ENCODE measurements at regions not wholly inside any gene's neighbourhood (a gene's known extent, or its start where the extent isn't known, plus 50 kb on each side); places are given as distances from the start of the nearest gene placed in this dataset.

- Histone ChIP-seq H2AFZ (replicated peaks; ENCODE audit: low read length, poor library complexity) (peak overlapping the region; percentile 61), H2AK9ac (replicated peaks; ENCODE audit: low read depth, low read length, poor library complexity) (no peak overlapping the region), H3K18ac (ENCODE audit: low read depth, low read length) (peak overlapping the region; percentile 33; the same call in 1 of the 2 replicates), H3K79me1 (ENCODE audit: low read depth in 1 of 2, low read length in 2 of 2) (no peaks in the 10 kb centered on the region), H3K4me1 (ENCODE audit: control insufficient read depth, insufficient read depth, low read length) (peaks cover 7% of the 10 kb centered on the region), H4K8ac (ENCODE audit: low read depth in 2 of 2, low read length in 2 of 2) (peak overlapping the region in 1 of 2 experiments; percentile 44; a peak in 2 of 4 replicates), H4K5ac (ENCODE audit: low read depth, low read length) (peak overlapping the region; percentile 14; the same call in 1 of the 2 replicates), H3K4me3 (ENCODE audit: insufficient read depth, low read depth, low read length) (no peak overlapping the region), H3K23ac (ENCODE audit: low read depth, low read length) (no peak overlapping the region; the same call in 1 of the 2 replicates), H3K36me3 (ENCODE audit: control insufficient read depth, insufficient read depth, low read length) (no peaks in the 10 kb centered on the region), H2BK120ac (ENCODE audit: low read depth, low read length) (peak overlapping the region; percentile 61), H3K56ac (ENCODE audit: extremely low read depth, insufficient read depth, low read length) (no peak overlapping the region), H4K91ac (ENCODE audit: insufficient read depth, low read depth, low read length) (peak overlapping the region; percentile 46; the same call in 1 of the 2 replicates), H3K4ac (ENCODE audit: low read depth, low read length) (peak overlapping the region; percentile 69), H3K9me1 (ENCODE audit: insufficient read depth, low read length) (peaks cover 3% of the 10 kb centered on the region), H3K9ac (ENCODE audit: low read depth, low read length) (no peak overlapping the region), H3K27me3 (ENCODE audit: control insufficient read depth, insufficient read depth, low read length) (no peaks in the 10 kb centered on the region), H2BK20ac (ENCODE audit: low read depth, low read length) (peak overlapping the region; percentile 72; the same call in 1 of the 2 replicates), H3K4me2 (ENCODE audit: low read depth, low read length) (no peak overlapping the region), H3K9me3 (ENCODE audit: control insufficient read depth, insufficient read depth, low read length) (peaks cover 9% of the 10 kb centered on the region), H3K27ac (ENCODE audit: insufficient read depth, low read length) (no peak overlapping the region; the same call in 1 of the 2 replicates), H3K14ac (replicated peaks; ENCODE audit: low read depth, low read length) (peak overlapping the region; percentile 36; the same call in 1 of the 2 replicates), H2AK5ac (ENCODE audit: low read depth, low read length) (peak overlapping the region; percentile 95), H2BK5ac (ENCODE audit: low read depth, low read length, poor library complexity, severe bottlenecking) (peak overlapping the region; percentile 17), H4K20me1 (ENCODE audit: insufficient read depth, low read length) (no peaks in the 10 kb centered on the region), H2BK15ac (ENCODE audit: low read depth, low read length) (peak overlapping the region; percentile 46; the same call in 2 of the 3 replicates)
- in situ Hi-C loops (cut with MboI; ENCODE audit: low sequenced_read_pairs) (loop anchor here (10.0 kb wide), 1 partner anchor 390 kb away; no protein-coding TSS in a partner anchor), intact Hi-C loops (cut with micrococcal nuclease) (no loop called here), dilution Hi-C loops (cut with HindIII; ENCODE audit: low sequenced_read_pairs, unreplicated experiment) (no loop called here)
- BruUV-seq (replicated peaks) = no TSS peak
- ChIA-PET POLR2A (ENCODE audit: unreplicated experiment) (no interaction called here), CTCF (no interaction called here)
- no CpG with 5 or more reads among the region's 3 CpGs for WGBS, 2 experiments (ENCODE audit: extremely low coverage in 2 of 2, insufficient read length in 1 of 2)
- peak; percentile 97 for DNase-seq
- peak; percentile 98 for ATAC-seq (ENCODE audit: low read depth)
- peak; percentile 91 for TF ChIP-seq FOS (IDR thresholded peaks at IDR 0.05; ENCODE audit: low read depth, low read length)
- TF ChIP-seq CHD1 (IDR thresholded peaks at IDR 0.05; ENCODE audit: low read depth, low read length) = no peak
- no peak for TF ChIP-seq RFX5 (IDR thresholded peaks at IDR 0.05; ENCODE audit: low read depth, low read length)
- 0 out of 2 replicates have a peak, but pooled peaks have one; percentile 9 for TF ChIP-seq SMC3 (IDR thresholded peaks at IDR 0.05; ENCODE audit: low read depth, low read length)
- no peak for TF ChIP-seq BHLHE40 (IDR thresholded peaks at IDR 0.05; ENCODE audit: low read depth, low read length)
- TF ChIP-seq USF2 (IDR thresholded peaks at IDR 0.05; ENCODE audit: low read depth, low read length) = no peak
- TF ChIP-seq RAD21 (IDR thresholded peaks at IDR 0.05; ENCODE audit: low read length) = no peak
- peak; percentile 46 for TF ChIP-seq CEBPB (IDR thresholded peaks at IDR 0.05; ENCODE audit: low read depth, low read length)
- no peak for TF ChIP-seq MXI1 (IDR thresholded peaks at IDR 0.05; ENCODE audit: borderline replicate concordance, low read depth, low read length)
Measured at GRCh38 chr7:46764100-46764936, 817.6 kb downstream of the TNS3 start.

All from IMR-90 (cell line).